ENCODE measurements at regions not wholly inside any gene's neighbourhood (a gene's known extent, or its start where the extent isn't known, plus 50 kb on each side); places are given as distances from the start of the nearest gene placed in this dataset.

- TF ChIP-seq, protein P1, sequence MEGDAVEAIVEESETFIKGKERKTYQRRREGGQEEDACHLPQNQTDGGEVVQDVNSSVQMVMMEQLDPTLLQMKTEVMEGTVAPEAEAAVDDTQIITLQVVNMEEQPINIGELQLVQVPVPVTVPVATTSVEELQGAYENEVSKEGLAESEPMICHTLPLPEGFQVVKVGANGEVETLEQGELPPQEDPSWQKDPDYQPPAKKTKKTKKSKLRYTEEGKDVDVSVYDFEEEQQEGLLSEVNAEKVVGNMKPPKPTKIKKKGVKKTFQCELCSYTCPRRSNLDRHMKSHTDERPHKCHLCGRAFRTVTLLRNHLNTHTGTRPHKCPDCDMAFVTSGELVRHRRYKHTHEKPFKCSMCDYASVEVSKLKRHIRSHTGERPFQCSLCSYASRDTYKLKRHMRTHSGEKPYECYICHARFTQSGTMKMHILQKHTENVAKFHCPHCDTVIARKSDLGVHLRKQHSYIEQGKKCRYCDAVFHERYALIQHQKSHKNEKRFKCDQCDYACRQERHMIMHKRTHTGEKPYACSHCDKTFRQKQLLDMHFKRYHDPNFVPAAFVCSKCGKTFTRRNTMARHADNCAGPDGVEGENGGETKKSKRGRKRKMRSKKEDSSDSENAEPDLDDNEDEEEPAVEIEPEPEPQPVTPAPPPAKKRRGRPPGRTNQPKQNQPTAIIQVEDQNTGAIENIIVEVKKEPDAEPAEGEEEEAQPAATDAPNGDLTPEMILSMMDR (conservative IDR thresholded peaks at IDR 0.05 in 1 of 2, IDR thresholded peaks at IDR 0.05 in 1 of 2; ENCODE audit: low read depth in 1 of 2, low read length in 2 of 2) = no peak
- TF ChIP-seq EZH2 (IDR thresholded peaks at IDR 0.05; ENCODE audit: low read length, missing control alignments) = no peak
Observed at GRCh38 chr2:2507417-2507997, 176.4 kb upstream of the MYT1L start.

Measured in fibroblast of lung (primary cell).